Trophoblast cell (in vitro differentiated cells and primary cell): ENCODE measurements at regions not wholly inside any gene's neighbourhood (a gene's known extent, or its start where the extent isn't known, plus 50 kb on each side); places are given as distances from the start of the nearest gene placed in this dataset.

Experiments used
- DNase-seq, 2 donors: peaks; one replicate each; pipeline ENCODE4 v3.0.0-alpha.2; 2016
- H2AFZ ChIP-seq: 2 replicates; pipeline ENCODE4 v1.6.1; 2013; ENCODE audit warnings: low read length, moderate library complexity, mild to moderate bottlenecking; ENCODE audit not compliant: insufficient read depth, poor library complexity
- H2AK5ac ChIP-seq: 2 replicates; pipeline ENCODE4 v1.6.1; 2013; ENCODE audit warnings: mild to moderate bottlenecking, low read length
- H2BK120ac ChIP-seq: 2 replicates; pipeline ENCODE4 v1.6.1; 2013; ENCODE audit warnings: low read length, mild to moderate bottlenecking, moderate library complexity; ENCODE audit not compliant: insufficient read depth, poor library complexity
- H2BK12ac ChIP-seq: 2 replicates; pipeline ENCODE4 v1.6.1; 2013; ENCODE audit warnings: mild to moderate bottlenecking, low read length, moderate library complexity
- H2BK5ac ChIP-seq: 2 replicates; pipeline ENCODE4 v1.6.1; 2013; ENCODE audit warnings: low read length, low read depth, moderate library complexity, mild to moderate bottlenecking; ENCODE audit not compliant: poor library complexity
- H3K14ac ChIP-seq: 2 replicates; pipeline ENCODE4 v1.6.1; 2013; ENCODE audit warnings: mild to moderate bottlenecking, low read length
- H3K18ac ChIP-seq: 2 replicates; pipeline ENCODE4 v1.6.1; 2013; ENCODE audit warnings: mild to moderate bottlenecking, low read length
- H3K23ac ChIP-seq: 2 replicates; pipeline ENCODE4 v1.6.1; 2013; ENCODE audit warnings: low read length
- H3K27ac ChIP-seq: 2 replicates; pipeline ENCODE4 v1.5.1; 2013; ENCODE audit warnings: low read depth, mild to moderate bottlenecking, inconsistent platforms, low read length, moderate library complexity
- H3K27me3 ChIP-seq: 2 replicates; pipeline ENCODE4 v1.6.1; 2013; ENCODE audit warnings: inconsistent platforms, mild to moderate bottlenecking, low read length, moderate library complexity; ENCODE audit not compliant: insufficient read depth
- H3K36me3 ChIP-seq, 2 experiments: 1 replicate in 1 of 2; 2 replicates in 1 of 2; pipeline ENCODE4 v1.6.1; 2013; ENCODE audit warnings: low read length in 2 of 2, mild to moderate bottlenecking in 2 of 2, moderate library complexity in 1 of 2; ENCODE audit not compliant: insufficient read depth in 2 of 2, control insufficient read depth in 1 of 2
- H3K4ac ChIP-seq: 2 replicates; pipeline ENCODE4 v1.6.1; 2013; ENCODE audit warnings: low read depth, mild to moderate bottlenecking, low read length, moderate library complexity
- H3K4me1 ChIP-seq, 2 experiments: 1 replicate in 1 of 2; 2 replicates in 1 of 2; pipeline ENCODE4 v1.6.1; 2013; ENCODE audit warnings: low read length in 2 of 2, mild to moderate bottlenecking in 2 of 2, moderate library complexity in 1 of 2; ENCODE audit not compliant: insufficient read depth in 2 of 2, control insufficient read depth in 1 of 2
- H3K4me2 ChIP-seq: 2 replicates; pipeline ENCODE4 v1.6.1; 2013; ENCODE audit warnings: inconsistent platforms, mild to moderate bottlenecking, low read length, moderate library complexity
- H3K4me3 ChIP-seq: 2 replicates; pipeline ENCODE4 v1.5.1; 2013; ENCODE audit warnings: mild to moderate bottlenecking, low read depth, low read length, inconsistent platforms
- H3K79me1 ChIP-seq: one replicate; pipeline ENCODE4 v1.6.1; 2013; ENCODE audit warnings: low read length
- H3K79me2 ChIP-seq: 2 replicates; pipeline ENCODE4 v1.6.1; 2013; ENCODE audit warnings: low read length, mild to moderate bottlenecking; ENCODE audit not compliant: control insufficient read depth, insufficient read depth, poor library complexity
- H3K9ac ChIP-seq: 2 replicates; pipeline ENCODE4 v1.6.1; 2013; ENCODE audit warnings: mild to moderate bottlenecking, low read length
- H3K9me3 ChIP-seq: 2 replicates; pipeline ENCODE4 v1.6.1; 2013; ENCODE audit warnings: low read depth, mild to moderate bottlenecking, control low read depth, inconsistent platforms, low read length; ENCODE audit not compliant: insufficient read depth
- H4K12ac ChIP-seq: 2 replicates; pipeline ENCODE4 v1.6.1; 2013; ENCODE audit warnings: low read depth, mild to moderate bottlenecking, low read length, moderate library complexity
- H4K8ac ChIP-seq: 2 replicates; pipeline ENCODE4 v1.6.1; 2013; ENCODE audit warnings: low read depth, mild to moderate bottlenecking, low read length, moderate library complexity
- H4K91ac ChIP-seq: one replicate; pipeline ENCODE4 v1.6.1; 2013; ENCODE audit warnings: low read depth, mild to moderate bottlenecking, low read length, moderate library complexity
- WGBS: extraction: QIAGEN DNeasy Blood & Tissue Kit; methylation state at CpG from one replicate; pipeline ENCODE4 v1.1.7; 2013; ENCODE audit warnings: missing lambda C conversion rate; ENCODE audit not compliant: insufficient read length, insufficient coverage; ENCODE audit errors: extremely low coverage; 5-methylcytosine and 5-hydroxymethylcytosine counted together

- Histone ChIP-seq H3K27ac (no peak overlapping the region), H3K79me1 (peaks cover 1% of the 10 kb centered on the region), H2BK120ac (no peak overlapping the region), H3K14ac (no peak overlapping the region), H3K27me3 (no peaks in the 10 kb centered on the region), H3K4ac (no peak overlapping the region), H4K91ac (no peak overlapping the region), H3K18ac (no peak overlapping the region), H2BK5ac (no peak overlapping the region), H3K4me3 (no peak overlapping the region), H3K36me3 (no peaks in the 10 kb centered on the region), H3K79me2 (no peaks in the 10 kb centered on the region), H2AFZ (no peak overlapping the region), H4K8ac (no peak overlapping the region), H3K4me2 (no peak overlapping the region), H3K9me3 (peaks cover 3% of the 10 kb centered on the region), H3K9ac (no peak overlapping the region), H4K12ac (no peak overlapping the region), H2BK12ac (no peak overlapping the region), H3K23ac (no peak overlapping the region), H3K4me1 (peaks cover 0 to 2% of the 10 kb centered on the region in 2 experiments), H2AK5ac (no peak overlapping the region)
- no peak for DNase-seq
- WGBS = no CpG with 5 or more reads among the region's 1 CpG
Measured at GRCh38 chr7:47702080-47702479, 120.2 kb upstream of the TNS3 start.

DNA sequence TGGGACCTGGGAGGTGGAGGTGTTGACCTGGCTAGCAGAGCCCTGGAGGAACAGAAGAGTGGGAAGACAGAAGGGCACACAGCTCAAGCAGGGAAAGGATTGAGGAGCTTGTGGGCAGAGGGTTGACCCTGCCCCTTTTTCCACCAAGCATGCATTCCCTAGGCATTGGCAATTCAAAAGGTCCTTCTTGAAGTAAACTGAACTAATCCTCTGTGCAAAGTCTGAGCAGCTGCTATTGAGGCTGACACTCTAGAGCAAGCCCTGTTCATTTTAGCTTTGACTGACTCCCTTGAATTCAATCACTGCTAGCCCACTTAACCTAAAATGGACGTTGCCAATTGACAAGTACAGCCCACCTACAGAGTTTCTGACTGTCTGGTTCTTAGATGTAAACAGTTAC lies 116.5 kb upstream of the TNS3 start:
- peaks cover 2% of the 10 kb centered on the region in 2 experiments for H3K4me1 ChIP-seq
- no peak overlapping the region for H3K27ac ChIP-seq
- no peak overlapping the region for H2BK5ac ChIP-seq
- H3K4me2 ChIP-seq = no peak overlapping the region
- H2BK12ac ChIP-seq = no peak overlapping the region
- no peaks in the 10 kb centered on the region for H3K36me3 ChIP-seq
- H2AFZ ChIP-seq = no peak overlapping the region
- H3K79me1 ChIP-seq = peaks cover 2% of the 10 kb centered on the region
- H4K8ac ChIP-seq = no peak overlapping the region
- H4K91ac ChIP-seq = peak overlapping the region; percentile 7
- H4K12ac ChIP-seq = no peak overlapping the region
- no peak for DNase-seq
- peaks cover 3% of the 10 kb centered on the region for H3K9me3 ChIP-seq
- H2BK120ac ChIP-seq = no peak overlapping the region
- H3K27me3 ChIP-seq = no peaks in the 10 kb centered on the region
- no peaks in the 10 kb centered on the region for H3K79me2 ChIP-seq
- H3K4ac ChIP-seq = no peak overlapping the region
- no peak overlapping the region for H3K14ac ChIP-seq
- H3K18ac ChIP-seq = no peak overlapping the region
- WGBS = no CpG with 5 or more reads among the region's 1 CpG
- no peak overlapping the region for H3K4me3 ChIP-seq
- H2AK5ac ChIP-seq = no peak overlapping the region
- no peak overlapping the region for H3K9ac ChIP-seq
- no peak overlapping the region for H3K23ac ChIP-seq

DNA sequence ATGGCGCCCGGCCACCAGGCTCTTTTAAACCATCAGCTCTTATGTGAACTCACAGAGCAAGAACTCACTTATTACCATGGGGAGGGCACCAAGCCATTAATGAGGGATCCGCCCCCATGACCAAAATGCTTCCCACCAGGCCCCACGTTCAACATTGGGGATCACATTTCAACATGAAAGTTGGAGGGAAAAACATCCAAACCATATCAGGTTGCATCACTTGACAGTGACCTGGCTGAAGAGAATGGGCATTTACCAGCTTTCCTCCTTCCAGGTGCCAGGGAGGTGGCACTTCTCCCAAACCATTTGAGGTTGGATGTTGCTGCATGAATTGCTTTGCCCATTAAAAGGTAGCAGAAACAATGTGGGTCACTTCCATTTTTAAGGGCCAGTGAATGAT lies 115.6 kb upstream of the TNS3 start:
- no peak overlapping the region for H2BK12ac ChIP-seq
- no peak overlapping the region for H3K14ac ChIP-seq
- H4K8ac ChIP-seq = no peak overlapping the region
- H3K9ac ChIP-seq = no peak overlapping the region
- H3K79me2 ChIP-seq = no peaks in the 10 kb centered on the region
- no peak overlapping the region for H2BK120ac ChIP-seq
- peaks cover 6 to 8% of the 10 kb centered on the region in 2 experiments for H3K4me1 ChIP-seq
- no peak for DNase-seq
- H4K12ac ChIP-seq = no peak overlapping the region
- H3K79me1 ChIP-seq = peaks cover 6% of the 10 kb centered on the region
- H2AFZ ChIP-seq = no peak overlapping the region
- no peak overlapping the region for H3K23ac ChIP-seq
- H2AK5ac ChIP-seq = no peak overlapping the region
- no peak overlapping the region for H3K4me2 ChIP-seq
- no peaks in the 10 kb centered on the region for H3K27me3 ChIP-seq
- H3K4me3 ChIP-seq = no peak overlapping the region
- H3K27ac ChIP-seq = no peak overlapping the region
- H3K9me3 ChIP-seq = peaks cover 3% of the 10 kb centered on the region
- no peak overlapping the region for H3K18ac ChIP-seq
- no peaks in the 10 kb centered on the region for H3K36me3 ChIP-seq
- H3K4ac ChIP-seq = no peak overlapping the region
- H2BK5ac ChIP-seq = no peak overlapping the region
- H4K91ac ChIP-seq = no peak overlapping the region
- no CpG with 5 or more reads among the region's 4 CpGs for WGBS

DNA sequence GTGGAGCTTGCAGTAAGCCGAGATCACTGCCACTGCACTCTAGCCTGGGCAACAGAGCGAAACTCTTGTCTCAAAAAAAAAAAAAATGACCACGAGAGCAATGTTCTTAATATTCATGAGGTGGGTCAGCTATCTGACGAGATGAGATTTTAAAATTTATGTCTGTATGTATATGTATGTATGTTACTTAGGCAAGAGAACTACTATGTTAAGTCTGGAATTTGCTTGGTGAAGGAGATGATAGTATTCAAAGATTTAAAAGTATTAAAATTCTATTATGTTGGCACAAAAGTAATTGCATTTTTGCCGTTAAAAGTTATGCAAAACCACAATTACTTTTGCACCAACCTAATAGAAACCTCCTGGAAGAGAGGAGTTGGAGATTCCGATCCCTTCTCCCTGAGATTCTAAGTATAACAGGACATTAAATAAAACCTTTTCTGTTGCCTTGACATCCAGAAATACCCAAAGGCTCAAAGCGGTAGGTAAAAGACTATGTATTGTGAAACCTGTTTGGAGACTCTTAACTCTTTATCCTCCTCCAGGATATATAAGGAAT lies 114.3 kb upstream of the TNS3 start:
- Histone ChIP-seq H2AFZ (no peak overlapping the region), H3K18ac (no peak overlapping the region), H3K4me3 (no peak overlapping the region), H3K23ac (no peak overlapping the region), H2BK12ac (no peak overlapping the region), H3K9ac (no peak overlapping the region), H2BK5ac (no peak overlapping the region), H3K27ac (no peak overlapping the region), H3K9me3 (peaks cover 3% of the 10 kb centered on the region), H2AK5ac (no peak overlapping the region), H4K12ac (no peak overlapping the region), H3K14ac (no peak overlapping the region), H3K36me3 (no peaks in the 10 kb centered on the region), H3K27me3 (no peaks in the 10 kb centered on the region), H3K79me1 (peaks cover 7% of the 10 kb centered on the region), H3K79me2 (no peaks in the 10 kb centered on the region), H3K4ac (no peak overlapping the region), H2BK120ac (no peak overlapping the region), H4K8ac (no peak overlapping the region), H3K4me1 (peaks cover 6 to 9% of the 10 kb centered on the region in 2 experiments), H4K91ac (no peak overlapping the region), H3K4me2 (no peak overlapping the region)
- no peak for DNase-seq
- no CpG with 5 or more reads among the region's 7 CpGs for WGBS
